PFSK-1 (cell line): ENCODE measurements at regions not wholly inside any gene's neighbourhood (a gene's known extent, or its start where the extent isn't known, plus 50 kb on each side); places are given as distances from the start of the nearest gene placed in this dataset.

ENCODE experiments used
- FOXP2 ChIP-seq: optimal IDR thresholded peaks from 2 replicates; pipeline ENCODE3; 2011; ENCODE audit warnings: borderline replicate concordance, control low read depth, inconsistent platforms; ENCODE audit not compliant: insufficient read depth; ENCODE audit errors: extremely low read length, extremely low read depth
- POLR2AphosphoS5 ChIP-seq: IDR thresholded peaks from 2 replicates; pipeline ENCODE4 v1.6.1; 2012; ENCODE audit warnings: low read depth, mild to moderate bottlenecking, control low read depth, low read length, moderate library complexity
- REST ChIP-seq, 2 experiments: IDR thresholded peaks; 2 replicates each; pipeline versions ENCODE4 v1.6.1 to v1.8.0; 2011 to 2012; ENCODE audit warnings: low read depth in 2 of 2, low read length in 2 of 2, control low read depth in 1 of 2, inconsistent platforms in 1 of 2, mild to moderate bottlenecking in 1 of 2, moderate library complexity in 1 of 2; ENCODE audit not compliant: insufficient read depth in 1 of 2
- SIN3A ChIP-seq: IDR thresholded peaks from 2 replicates; pipeline ENCODE4 v1.6.1; 2012; ENCODE audit warnings: mild to moderate bottlenecking, low read length, moderate library complexity, borderline replicate concordance; ENCODE audit not compliant: insufficient read depth
- TAF1 ChIP-seq: IDR thresholded peaks from 2 replicates; pipeline ENCODE4 v1.6.1; 2012; ENCODE audit warnings: low read length, control low read depth, borderline replicate concordance; ENCODE audit not compliant: insufficient read depth

- TF ChIP-seq REST (IDR thresholded peaks at IDR 0.05; ENCODE audit: insufficient read depth in 1 of 2, low read depth in 2 of 2, low read length in 2 of 2): no peak
- no peak for TF ChIP-seq TAF1
- no peak for TF ChIP-seq POLR2AphosphoS5
- TF ChIP-seq FOXP2: no peak
- no peak for TF ChIP-seq SIN3A
These were observed 304.2 kb downstream of the DNAH5 start for GRCh38 chr5:13640270-13640669.

GRCh38 chr5:13632676-13633075 lies 311.8 kb downstream of the DNAH5 start:
- no peak for TF ChIP-seq REST (IDR thresholded peaks at IDR 0.05; ENCODE audit: insufficient read depth in 1 of 2, low read depth in 2 of 2, low read length in 2 of 2)
- no peak for TF ChIP-seq POLR2AphosphoS5
- no peak for TF ChIP-seq TAF1

- no peak for TF ChIP-seq POLR2AphosphoS5
These were observed 315.3 kb downstream of the DNAH5 start for GRCh38 chr5:13629218-13629617.

GRCh38 chr5:13627673-13628454 lies 316.6 kb downstream of the DNAH5 start:
- TF ChIP-seq REST (IDR thresholded peaks at IDR 0.05; ENCODE audit: insufficient read depth in 1 of 2, low read depth in 2 of 2, low read length in 2 of 2): no peak
- TF ChIP-seq FOXP2: no peak
- no peak for TF ChIP-seq TAF1
- TF ChIP-seq POLR2AphosphoS5: no peak
- TF ChIP-seq SIN3A: no peak

GRCh38 chr5:13625616-13626198 lies 318.8 kb downstream of the DNAH5 start:
- no peak for TF ChIP-seq TAF1
- no peak for TF ChIP-seq POLR2AphosphoS5
- TF ChIP-seq SIN3A: no peak
- no peak for TF ChIP-seq REST (IDR thresholded peaks at IDR 0.05; ENCODE audit: insufficient read depth in 1 of 2, low read depth in 2 of 2, low read length in 2 of 2)
- TF ChIP-seq FOXP2: no peak
